ENCODE measurements at regions not wholly inside any gene's neighbourhood (a gene's known extent, or its start where the extent isn't known, plus 50 kb on each side); places are given as distances from the start of the nearest gene placed in this dataset.
"Not testable (repeated sequence)": the region's sequence is repeated elsewhere in the genome, so short reads cannot be mapped to it uniquely, and the experiment has no call there.

DNA sequence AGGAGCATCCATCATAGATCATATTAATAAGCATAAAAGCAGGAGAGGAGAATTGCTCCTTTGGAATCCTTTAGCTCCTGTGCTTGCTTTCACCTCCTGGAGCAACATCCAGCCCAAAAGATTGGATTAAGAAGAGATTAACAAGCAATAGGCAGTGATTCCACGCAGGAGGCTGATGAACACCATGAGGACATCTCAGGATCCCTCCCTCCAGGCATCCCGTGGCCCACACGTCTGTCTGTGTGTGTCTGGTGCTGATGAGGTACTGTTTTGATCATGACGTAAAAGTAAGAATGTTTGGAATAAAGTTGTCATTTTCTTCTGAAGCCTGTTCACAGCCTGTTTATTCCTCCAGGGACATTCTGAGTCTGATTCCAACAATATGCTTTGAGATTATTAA lies 185.5 kb upstream of the MYLIP start:
- Mint-ChIP-seq H3K4me3 (no peak overlapping the region), H3K4me1 (no peaks in the 10 kb centered on the region), H3K36me3 (no peaks in the 10 kb centered on the region), H3K27me3 (no peaks in the 10 kb centered on the region), H3K9me3 (no peaks in the 10 kb centered on the region), H3K27ac (no peak overlapping the region)

GRCh38 chr6:15941168-15941567 lies 187.7 kb upstream of the MYLIP start:
- no peak overlapping the region for H3K27ac Mint-ChIP-seq
- no peaks in the 10 kb centered on the region for H3K9me3 Mint-ChIP-seq
- no peaks in the 10 kb centered on the region for H3K4me1 Mint-ChIP-seq
- H3K27me3 Mint-ChIP-seq, result no peaks in the 10 kb centered on the region
- peaks cover 2% of the 10 kb centered on the region for H3K36me3 Mint-ChIP-seq
- H3K4me3 Mint-ChIP-seq, result no peak overlapping the region

GRCh38 chr6:15938107-15938506 lies 190.8 kb upstream of the MYLIP start:
- peaks cover 2% of the 10 kb centered on the region for H3K36me3 Mint-ChIP-seq
- peaks cover 2% of the 10 kb centered on the region for H3K27me3 Mint-ChIP-seq
- no peaks in the 10 kb centered on the region for H3K9me3 Mint-ChIP-seq
- no peak overlapping the region for H3K27ac Mint-ChIP-seq
- H3K4me1 Mint-ChIP-seq, result no peaks in the 10 kb centered on the region
- H3K4me3 Mint-ChIP-seq, result no peak overlapping the region

DNA sequence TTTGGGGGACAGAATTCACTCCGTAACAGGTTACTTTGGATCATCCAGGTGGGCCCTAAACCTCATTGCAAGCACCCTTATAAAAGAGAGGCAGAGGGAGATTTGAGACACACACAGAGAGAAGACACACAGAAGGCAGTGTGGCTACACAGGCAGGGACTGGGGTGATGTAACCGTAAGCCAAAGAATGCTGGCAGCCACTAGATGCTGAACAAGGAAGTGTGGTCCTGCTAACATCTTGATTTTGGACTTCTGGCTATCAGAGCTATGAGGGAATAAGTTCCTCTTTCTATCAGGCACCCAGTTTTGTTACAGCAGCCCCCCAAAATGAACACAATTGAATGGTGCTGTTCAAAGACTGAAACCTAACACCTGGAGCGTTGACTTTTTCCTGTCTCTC lies 191.3 kb upstream of the MYLIP start:
- Mint-ChIP-seq H3K4me3 (no peak overlapping the region), H3K9me3 (no peaks in the 10 kb centered on the region), H3K36me3 (peaks cover 2% of the 10 kb centered on the region), H3K27ac (no peak overlapping the region), H3K4me1 (no peaks in the 10 kb centered on the region), H3K27me3 (peaks cover 2% of the 10 kb centered on the region)

DNA sequence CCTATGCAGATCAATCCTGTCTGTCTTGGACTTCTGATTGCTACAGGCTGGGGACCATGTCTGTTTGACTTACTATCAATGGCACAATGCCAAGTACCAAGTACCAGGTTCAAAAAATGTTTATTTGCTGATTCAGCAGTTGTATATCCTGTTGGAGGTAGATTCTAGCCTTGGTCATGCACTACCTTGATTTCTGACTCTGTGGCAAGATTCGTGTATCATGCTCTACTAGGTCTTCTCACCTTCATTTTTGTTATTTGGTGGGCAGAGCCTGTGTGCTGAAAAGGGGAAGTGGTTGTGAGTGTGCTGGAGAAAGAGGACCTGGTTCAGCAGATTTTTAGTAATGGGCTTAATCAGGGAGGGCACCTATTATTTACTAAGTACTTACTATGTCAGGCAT lies 192.4 kb upstream of the MYLIP start:
- Mint-ChIP-seq H3K27ac (no peak overlapping the region), H3K36me3 (peaks cover 4% of the 10 kb centered on the region), H3K4me1 (no peaks in the 10 kb centered on the region), H3K4me3 (no peak overlapping the region), H3K27me3 (peaks cover 2% of the 10 kb centered on the region), H3K9me3 (no peaks in the 10 kb centered on the region)

DNA sequence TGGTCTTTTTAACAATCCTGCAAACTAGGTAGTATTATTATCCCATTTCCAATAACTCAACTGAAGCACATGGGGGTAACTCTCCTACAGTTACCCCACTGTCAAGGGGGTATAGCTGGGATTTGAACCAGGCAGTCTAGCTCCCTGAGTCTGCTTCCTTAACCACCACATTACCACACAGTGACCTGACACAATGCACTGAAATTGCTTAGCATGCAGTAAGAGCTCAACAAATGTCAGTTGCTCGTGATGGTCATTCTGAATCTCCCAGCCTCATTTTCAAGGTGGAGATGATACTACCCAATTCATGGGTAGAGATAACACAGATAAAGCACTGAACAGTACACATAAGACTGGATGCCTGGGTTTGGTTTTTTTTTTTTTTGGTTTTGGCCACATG lies 193.2 kb upstream of the MYLIP start:
- Mint-ChIP-seq H3K4me1 (no peaks in the 10 kb centered on the region), H3K27ac (no peak overlapping the region), H3K9me3 (no peaks in the 10 kb centered on the region), H3K4me3 (no peak overlapping the region), H3K27me3 (peaks cover 2% of the 10 kb centered on the region), H3K36me3 (peaks cover 4% of the 10 kb centered on the region)

DNA sequence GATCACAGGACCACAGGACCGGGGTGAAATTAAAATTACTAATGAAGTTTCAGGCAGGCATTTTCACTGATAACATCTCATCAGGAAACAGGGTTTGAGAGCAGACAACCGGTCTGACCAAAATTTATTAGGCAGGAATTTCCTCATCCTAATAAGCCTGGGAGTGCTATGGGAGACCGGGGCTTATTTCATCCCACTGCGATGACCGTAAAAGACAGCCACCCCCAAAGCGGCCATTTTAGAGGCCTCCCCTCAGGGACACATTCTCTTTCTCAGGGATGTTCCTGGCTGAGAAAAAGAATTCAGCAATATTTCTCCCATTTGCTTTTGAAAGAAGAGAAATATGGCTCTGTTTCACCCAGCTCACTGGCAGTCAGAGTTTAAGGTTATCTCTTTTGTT lies 197.2 kb upstream of the MYLIP start:
- not testable (repeated sequence) for H3K27me3 Mint-ChIP-seq, H3K27ac Mint-ChIP-seq, H3K4me3 Mint-ChIP-seq, H3K36me3 Mint-ChIP-seq, H3K4me1 Mint-ChIP-seq, H3K9me3 Mint-ChIP-seq

DNA sequence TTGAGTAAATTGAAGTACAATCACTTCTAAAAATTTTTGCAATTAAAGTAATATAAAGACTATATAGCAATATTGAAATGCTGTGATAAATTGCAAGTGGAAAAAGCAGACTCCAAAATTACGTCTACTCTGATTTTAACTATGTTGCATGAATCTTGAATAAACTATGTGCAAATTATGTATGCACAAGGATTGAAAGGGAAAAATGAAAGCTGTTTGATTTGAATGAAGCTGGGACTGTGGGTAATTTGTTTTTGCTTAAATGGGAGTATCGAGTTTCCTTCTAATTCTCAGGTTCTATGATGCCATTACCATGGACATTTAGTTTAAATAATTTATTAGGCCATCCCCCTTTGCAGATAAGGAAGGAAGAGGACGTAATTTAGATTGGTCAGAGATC lies 198.7 kb upstream of the MYLIP start:
- Mint-ChIP-seq H3K27ac (no peak overlapping the region), H3K4me3 (no peak overlapping the region), H3K9me3 (peaks cover 5% of the 10 kb centered on the region), H3K4me1 (no peaks in the 10 kb centered on the region), H3K36me3 (peaks cover 2% of the 10 kb centered on the region), H3K27me3 (peaks cover 2% of the 10 kb centered on the region)

- Mint-ChIP-seq H3K9me3 (peaks cover 5% of the 10 kb centered on the region), H3K27me3 (peaks cover 2% of the 10 kb centered on the region), H3K27ac (no peak overlapping the region), H3K36me3 (peaks cover 2% of the 10 kb centered on the region), H3K4me1 (no peaks in the 10 kb centered on the region), H3K4me3 (no peak overlapping the region)
These were observed 199.2 kb upstream of the MYLIP start for GRCh38 chr6:15929685-15930084.

DNA sequence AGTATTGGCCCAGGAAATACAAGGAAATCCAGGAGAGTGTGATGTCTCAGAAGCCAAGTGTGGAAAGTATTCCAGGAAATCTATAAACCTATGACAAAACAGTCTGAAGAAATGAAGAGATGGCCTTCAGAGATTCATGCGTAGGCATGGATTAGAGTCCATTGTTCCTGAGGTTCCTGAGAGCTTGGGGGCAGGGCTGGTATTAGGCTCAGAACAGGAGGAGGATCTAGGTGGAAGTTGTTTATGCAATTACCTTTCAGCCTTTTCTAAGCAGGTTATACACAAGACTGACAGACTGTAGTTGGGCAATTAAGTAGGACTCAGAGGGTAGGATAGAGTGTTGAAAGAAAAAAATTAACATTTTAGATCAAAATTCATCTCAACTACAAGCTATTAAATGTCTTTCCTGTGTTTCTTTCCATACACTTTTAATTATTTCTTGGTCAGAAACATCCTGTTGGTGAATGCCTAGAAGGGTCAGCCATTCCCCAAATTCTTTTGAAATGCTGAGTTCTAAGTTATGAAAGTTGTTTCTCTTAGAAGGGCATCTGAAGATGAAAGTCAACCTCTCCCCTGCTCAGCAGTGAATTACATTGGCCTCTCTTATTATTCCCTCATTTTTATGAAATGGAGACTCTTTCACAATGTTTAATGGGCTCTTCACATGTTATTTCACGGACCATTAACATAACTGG lies 201.2 kb upstream of the MYLIP start:
- H3K4me3 Mint-ChIP-seq, result no peak overlapping the region
- no peak overlapping the region for H3K27ac Mint-ChIP-seq
- peaks cover 2% of the 10 kb centered on the region for H3K36me3 Mint-ChIP-seq
- H3K4me1 Mint-ChIP-seq, result no peaks in the 10 kb centered on the region
- H3K9me3 Mint-ChIP-seq, result peaks cover 5% of the 10 kb centered on the region
- H3K27me3 Mint-ChIP-seq, result no peaks in the 10 kb centered on the region

DNA sequence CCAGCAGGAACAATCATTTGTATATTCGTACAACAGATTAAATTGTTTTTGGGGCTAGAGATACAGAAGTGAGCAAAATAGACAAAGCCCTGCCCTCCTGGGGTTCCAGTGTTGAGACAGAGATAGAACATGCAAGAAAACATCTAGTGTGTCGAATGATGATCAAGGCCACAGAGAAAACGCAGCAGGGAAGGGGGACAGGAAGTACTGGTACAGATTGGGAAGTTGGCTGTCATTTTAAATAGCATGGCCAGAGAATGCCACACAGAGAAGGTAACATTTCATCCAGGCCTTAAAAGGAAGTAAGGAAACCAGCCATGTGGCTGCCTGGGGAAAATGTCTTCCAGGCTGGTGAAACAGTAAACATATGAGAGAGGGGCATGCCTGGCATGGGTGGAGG lies 202.6 kb upstream of the MYLIP start:
- Mint-ChIP-seq H3K27ac (no peak overlapping the region), H3K36me3 (no peaks in the 10 kb centered on the region), H3K27me3 (no peaks in the 10 kb centered on the region), H3K4me3 (no peak overlapping the region), H3K4me1 (no peaks in the 10 kb centered on the region), H3K9me3 (peaks cover 5% of the 10 kb centered on the region)

DNA sequence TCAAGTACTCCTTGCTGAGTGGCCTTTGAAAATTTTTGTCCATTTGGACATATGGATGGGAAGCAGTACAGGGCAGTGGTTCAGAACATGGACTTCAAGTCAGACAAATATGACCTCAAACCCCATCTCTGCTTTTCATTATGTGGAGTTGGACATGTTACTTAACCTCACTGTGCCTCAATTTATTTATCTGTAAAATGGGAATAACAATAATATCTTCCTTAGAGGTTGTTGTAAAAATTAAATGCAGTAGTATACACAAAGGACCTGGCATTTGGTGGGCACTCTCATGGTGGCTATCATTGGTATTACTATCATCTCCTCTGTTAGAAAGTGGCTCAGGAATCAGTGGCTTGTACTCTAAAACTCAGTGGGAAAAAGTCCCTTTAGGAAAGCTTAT lies 204.0 kb upstream of the MYLIP start:
- Mint-ChIP-seq H3K27ac (no peak overlapping the region), H3K9me3 (no peaks in the 10 kb centered on the region), H3K4me3 (no peak overlapping the region), H3K36me3 (no peaks in the 10 kb centered on the region), H3K27me3 (no peaks in the 10 kb centered on the region), H3K4me1 (no peaks in the 10 kb centered on the region)

DNA sequence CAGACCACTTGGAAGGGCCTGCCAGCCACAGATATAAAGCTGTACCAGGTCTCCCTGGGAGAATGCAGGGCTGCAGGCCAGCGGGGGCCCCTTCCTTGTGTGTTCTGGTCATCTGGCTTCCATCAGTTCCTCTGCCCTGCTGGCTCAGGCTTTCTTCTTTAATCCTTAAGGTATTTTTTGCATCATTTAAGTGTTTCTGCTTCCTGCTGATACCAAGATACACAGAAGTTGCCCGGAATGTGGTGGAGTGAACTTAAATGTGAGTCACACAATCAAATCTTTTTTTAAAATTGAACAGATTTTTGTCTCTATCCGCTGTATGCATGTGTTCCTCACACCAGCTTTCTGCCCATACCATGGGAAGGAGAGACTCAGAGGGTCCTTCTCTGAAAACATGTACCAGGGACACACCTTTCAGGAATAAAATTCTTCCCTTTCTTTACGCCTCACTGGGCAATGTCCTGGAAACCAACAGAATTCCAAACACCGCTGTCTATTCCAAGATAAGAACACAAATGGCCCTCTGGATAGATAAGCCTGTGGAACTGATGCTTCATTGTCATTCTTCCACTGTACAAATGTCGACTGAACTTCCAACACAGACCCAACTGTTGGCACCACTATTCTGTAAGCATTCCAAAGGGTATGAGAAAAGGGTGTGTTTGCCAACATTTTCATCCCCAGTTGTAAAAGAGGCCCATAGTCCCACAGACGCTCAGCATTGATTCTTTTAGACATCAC lies 206.2 kb upstream of the MYLIP start:
- Mint-ChIP-seq H3K9me3 (no peaks in the 10 kb centered on the region), H3K27ac (no peak overlapping the region), H3K36me3 (no peaks in the 10 kb centered on the region), H3K27me3 (no peaks in the 10 kb centered on the region), H3K4me1 (no peaks in the 10 kb centered on the region), H3K4me3 (no peak overlapping the region)

- no peaks in the 10 kb centered on the region for H3K4me1 Mint-ChIP-seq
- H3K9me3 Mint-ChIP-seq, result no peaks in the 10 kb centered on the region
- no peak overlapping the region for H3K4me3 Mint-ChIP-seq
- H3K27me3 Mint-ChIP-seq, result no peaks in the 10 kb centered on the region
- H3K36me3 Mint-ChIP-seq, result no peaks in the 10 kb centered on the region
- no peak overlapping the region for H3K27ac Mint-ChIP-seq
These were observed 207.6 kb upstream of the MYLIP start for GRCh38 chr6:15921243-15921642.

GRCh38 chr6:15916581-15916980 lies 212.3 kb upstream of the MYLIP start:
- H3K4me1 Mint-ChIP-seq, result peaks cover 5% of the 10 kb centered on the region
- H3K9me3 Mint-ChIP-seq, result no peaks in the 10 kb centered on the region
- H3K27ac Mint-ChIP-seq, result no peak overlapping the region
- H3K4me3 Mint-ChIP-seq, result no peak overlapping the region
- no peaks in the 10 kb centered on the region for H3K27me3 Mint-ChIP-seq
- no peaks in the 10 kb centered on the region for H3K36me3 Mint-ChIP-seq

DNA sequence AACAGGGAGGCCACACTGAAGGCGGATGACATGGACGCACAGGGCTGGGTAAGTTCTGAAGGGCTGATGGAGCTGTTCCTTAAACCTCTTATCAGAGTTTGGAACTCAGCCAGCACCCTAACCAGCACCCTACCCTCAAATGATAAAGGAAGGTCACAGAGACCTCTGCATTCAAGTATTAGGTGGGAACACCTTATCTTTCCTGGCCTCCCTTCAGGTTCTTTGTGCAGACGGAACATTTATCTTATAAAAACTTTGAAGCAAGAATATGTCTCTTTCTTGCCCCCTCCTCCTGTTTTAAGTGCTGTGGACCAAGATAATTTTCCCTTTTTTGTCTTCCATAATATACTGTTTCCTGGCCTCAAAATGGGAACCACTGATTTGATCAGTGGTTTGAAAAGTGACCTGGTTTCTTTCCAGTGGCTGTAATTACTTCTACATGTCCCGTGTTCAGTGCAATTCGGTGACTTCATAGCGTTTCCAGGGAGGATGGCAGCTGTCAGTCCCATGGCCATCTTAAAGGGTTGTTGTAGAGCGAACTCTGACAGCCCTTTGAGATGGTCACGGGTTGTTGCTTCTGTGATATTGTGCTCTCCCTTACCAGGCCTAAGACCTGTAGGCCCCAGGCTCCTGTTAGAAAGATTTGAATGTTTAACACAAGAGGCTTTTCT lies 213.2 kb upstream of the MYLIP start:
- Mint-ChIP-seq H3K4me1 (peaks cover 5% of the 10 kb centered on the region), H3K9me3 (no peaks in the 10 kb centered on the region), H3K36me3 (no peaks in the 10 kb centered on the region), H3K4me3 (no peak overlapping the region), H3K27me3 (no peaks in the 10 kb centered on the region), H3K27ac (no peak overlapping the region)

Data from activated naive CD4-positive, alpha-beta T cell treated with anti-CD3 and anti-CD28 coated beads, Interleukin-2, amount 50 U/mL, for 24 hours (primary cell).